PFSK-1 (cell line): ENCODE measurements at regions not wholly inside any gene's neighbourhood (a gene's known extent, or its start where the extent isn't known, plus 50 kb on each side); places are given as distances from the start of the nearest gene placed in this dataset.

Experiments used
- FOXP2 ChIP-seq: optimal IDR thresholded peaks from 2 replicates; pipeline ENCODE3; 2011; ENCODE audit warnings: borderline replicate concordance, control low read depth, inconsistent platforms; ENCODE audit not compliant: insufficient read depth; ENCODE audit errors: extremely low read length, extremely low read depth
- POLR2AphosphoS5 ChIP-seq: IDR thresholded peaks from 2 replicates; pipeline ENCODE4 v1.6.1; 2012; ENCODE audit warnings: low read depth, mild to moderate bottlenecking, control low read depth, low read length, moderate library complexity
- SIN3A ChIP-seq: IDR thresholded peaks from 2 replicates; pipeline ENCODE4 v1.6.1; 2012; ENCODE audit warnings: mild to moderate bottlenecking, low read length, moderate library complexity, borderline replicate concordance; ENCODE audit not compliant: insufficient read depth
- TAF1 ChIP-seq: IDR thresholded peaks from 2 replicates; pipeline ENCODE4 v1.6.1; 2012; ENCODE audit warnings: low read length, control low read depth, borderline replicate concordance; ENCODE audit not compliant: insufficient read depth
- TF ChIP-seq, protein P1 (sequence below), 2 experiments: IDR thresholded peaks; 2 replicates each; pipeline versions ENCODE4 v1.6.1 to v1.8.0; 2011 to 2012; ENCODE audit warnings: low read depth in 2 of 2, low read length in 2 of 2, control low read depth in 1 of 2, inconsistent platforms in 1 of 2, mild to moderate bottlenecking in 1 of 2, moderate library complexity in 1 of 2; ENCODE audit not compliant: insufficient read depth in 1 of 2

DNA sequence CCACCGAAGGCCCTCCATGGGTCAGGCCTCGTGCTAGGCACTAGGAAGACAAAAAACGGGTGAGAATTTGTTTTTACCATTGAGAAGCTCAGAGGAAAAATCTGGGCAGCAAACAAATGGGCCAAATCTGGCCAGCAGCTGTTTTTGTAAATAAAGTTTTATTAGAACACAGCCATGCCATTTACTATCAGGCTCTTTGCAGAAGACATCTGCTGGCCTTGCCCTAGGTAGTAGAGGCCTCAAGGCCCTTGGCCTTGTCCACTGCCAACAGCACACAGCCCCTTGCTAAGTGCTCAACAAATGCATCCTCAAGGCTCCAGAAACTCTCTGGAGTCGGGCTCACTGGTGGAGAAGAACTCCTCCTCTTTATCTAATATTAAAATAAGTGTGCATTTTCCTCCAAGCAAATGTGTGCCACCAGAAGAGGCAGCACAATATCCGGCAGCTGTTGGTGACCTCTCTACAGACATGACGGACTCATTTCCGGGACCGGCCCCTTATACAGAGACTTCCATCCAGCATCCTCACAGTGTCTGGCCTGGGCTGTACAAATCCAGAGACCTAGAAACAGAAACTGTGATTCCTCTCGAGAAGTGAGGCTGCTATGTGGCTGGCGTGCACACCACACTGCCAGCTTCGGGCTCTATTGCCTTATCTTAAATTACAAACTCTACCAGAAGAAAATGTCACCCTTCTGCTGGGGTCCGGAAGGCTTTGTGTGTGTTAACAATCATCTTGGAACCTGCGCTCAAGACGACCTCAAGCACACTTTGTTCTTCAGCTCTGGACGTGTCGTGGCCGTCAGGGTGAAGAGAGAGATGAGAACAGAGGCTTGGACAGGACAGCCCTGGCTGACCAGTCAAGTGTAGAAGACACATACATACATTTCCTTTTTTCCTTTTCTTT, 203.9 kb downstream of the TOMM20 start:
- TF ChIP-seq, protein P1, sequence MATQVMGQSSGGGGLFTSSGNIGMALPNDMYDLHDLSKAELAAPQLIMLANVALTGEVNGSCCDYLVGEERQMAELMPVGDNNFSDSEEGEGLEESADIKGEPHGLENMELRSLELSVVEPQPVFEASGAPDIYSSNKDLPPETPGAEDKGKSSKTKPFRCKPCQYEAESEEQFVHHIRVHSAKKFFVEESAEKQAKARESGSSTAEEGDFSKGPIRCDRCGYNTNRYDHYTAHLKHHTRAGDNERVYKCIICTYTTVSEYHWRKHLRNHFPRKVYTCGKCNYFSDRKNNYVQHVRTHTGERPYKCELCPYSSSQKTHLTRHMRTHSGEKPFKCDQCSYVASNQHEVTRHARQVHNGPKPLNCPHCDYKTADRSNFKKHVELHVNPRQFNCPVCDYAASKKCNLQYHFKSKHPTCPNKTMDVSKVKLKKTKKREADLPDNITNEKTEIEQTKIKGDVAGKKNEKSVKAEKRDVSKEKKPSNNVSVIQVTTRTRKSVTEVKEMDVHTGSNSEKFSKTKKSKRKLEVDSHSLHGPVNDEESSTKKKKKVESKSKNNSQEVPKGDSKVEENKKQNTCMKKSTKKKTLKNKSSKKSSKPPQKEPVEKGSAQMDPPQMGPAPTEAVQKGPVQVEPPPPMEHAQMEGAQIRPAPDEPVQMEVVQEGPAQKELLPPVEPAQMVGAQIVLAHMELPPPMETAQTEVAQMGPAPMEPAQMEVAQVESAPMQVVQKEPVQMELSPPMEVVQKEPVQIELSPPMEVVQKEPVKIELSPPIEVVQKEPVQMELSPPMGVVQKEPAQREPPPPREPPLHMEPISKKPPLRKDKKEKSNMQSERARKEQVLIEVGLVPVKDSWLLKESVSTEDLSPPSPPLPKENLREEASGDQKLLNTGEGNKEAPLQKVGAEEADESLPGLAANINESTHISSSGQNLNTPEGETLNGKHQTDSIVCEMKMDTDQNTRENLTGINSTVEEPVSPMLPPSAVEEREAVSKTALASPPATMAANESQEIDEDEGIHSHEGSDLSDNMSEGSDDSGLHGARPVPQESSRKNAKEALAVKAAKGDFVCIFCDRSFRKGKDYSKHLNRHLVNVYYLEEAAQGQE (IDR thresholded peaks at IDR 0.05; ENCODE audit: insufficient read depth in 1 of 2, low read depth in 2 of 2, low read length in 2 of 2) = no peak
- TF ChIP-seq POLR2AphosphoS5 (no peak), FOXP2 (no peak), SIN3A (no peak), TAF1 (no peak)
